Fibroblast of lung (primary cell): ENCODE measurements at regions not wholly inside any gene's neighbourhood (a gene's known extent, or its start where the extent isn't known, plus 50 kb on each side); places are given as distances from the start of the nearest gene placed in this dataset.
"Not testable (repeated sequence)": the region's sequence is repeated elsewhere in the genome, so short reads cannot be mapped to it uniquely, and the experiment has no call there.

Experiments used
- CTCF ChIP-seq, 2 donors: IDR thresholded peaks in 1 of 2; conservative IDR thresholded peaks in 1 of 2; 1 replicate in 1 of 2; 2 replicates in 1 of 2; pipeline ENCODE4 v1.5.1; 2011 to 2012; ENCODE audit warnings: low read length in 2 of 2, control low read depth in 1 of 2, inconsistent platforms in 1 of 2, low read depth in 1 of 2, mild to moderate bottlenecking in 1 of 2
- EZH2 ChIP-seq: IDR thresholded peaks from 2 replicates; pipeline ENCODE4 v1.5.1; 2012; ENCODE audit warnings: low read length, control low read depth, mild to moderate bottlenecking; ENCODE audit errors: missing control alignments

DNA sequence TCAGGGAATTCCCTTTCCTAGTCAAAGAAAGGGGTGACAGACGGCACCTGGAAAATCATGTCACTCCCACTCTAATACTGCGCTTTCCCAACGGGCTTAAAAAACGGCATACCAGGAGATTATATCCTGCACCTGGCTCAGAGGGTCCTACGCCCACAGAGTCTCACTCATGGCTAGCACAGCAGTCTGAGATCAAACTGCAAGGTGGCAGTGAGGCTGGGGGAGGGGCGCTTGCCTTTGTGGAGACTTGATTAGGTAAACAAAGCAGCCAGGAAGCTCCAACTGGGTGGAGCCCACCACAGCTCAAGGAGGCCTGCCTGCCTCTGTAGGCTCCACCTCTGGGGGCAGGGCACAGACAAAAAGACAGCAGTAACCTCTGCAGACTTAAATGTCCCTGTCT is 253.7 kb downstream of the ISL1 start:
- not testable (repeated sequence) for TF ChIP-seq CTCF (conservative IDR thresholded peaks at IDR 0.05 in 1 of 2, IDR thresholded peaks at IDR 0.05 in 1 of 2; ENCODE audit: low read depth in 1 of 2, low read length in 2 of 2); EZH2
